ENCODE measurements at regions not wholly inside any gene's neighbourhood (a gene's known extent, or its start where the extent isn't known, plus 50 kb on each side); places are given as distances from the start of the nearest gene placed in this dataset.
"Not testable (repeated sequence)": the region's sequence is repeated elsewhere in the genome, so short reads cannot be mapped to it uniquely, and the experiment has no call there.

DNA sequence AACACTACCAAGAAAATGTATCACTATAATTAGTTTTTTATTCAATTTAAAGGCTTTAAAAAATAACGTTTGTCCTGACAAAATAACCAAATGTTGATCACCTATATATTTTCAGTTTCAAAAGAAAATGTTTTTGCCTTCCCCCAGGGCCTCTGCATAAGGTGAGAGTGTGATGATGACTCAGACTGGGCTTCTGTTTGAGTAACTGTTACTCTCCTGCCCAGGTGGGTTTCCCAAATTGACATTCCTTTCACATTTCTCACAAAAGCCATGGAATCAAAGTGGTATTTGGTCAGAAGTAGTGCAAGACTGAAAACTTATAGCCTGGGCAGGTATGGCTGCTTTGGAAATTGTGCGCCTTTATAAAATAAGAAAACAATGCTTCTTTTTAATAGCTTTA, 180.6 kb downstream of the COG6 start:
- Histone ChIP-seq H3K27me3 (ENCODE audit: insufficient read depth, low read length) (no peaks in the 10 kb centered on the region), H4K8ac (ENCODE audit: low read depth, low read length) (no peak overlapping the region), H3K4me1 (ENCODE audit: control insufficient read depth in 1 of 2, insufficient read depth in 2 of 2, low read length in 2 of 2) (peaks cover 6 to 9% of the 10 kb centered on the region in 2 experiments), H4K12ac (ENCODE audit: low read depth, low read length) (no peak overlapping the region), H3K4me2 (ENCODE audit: low read length) (no peak overlapping the region), H3K14ac (ENCODE audit: low read length) (no peak overlapping the region), H3K18ac (ENCODE audit: low read length) (no peak overlapping the region), H2AFZ (ENCODE audit: insufficient read depth, low read length, poor library complexity) (no peak overlapping the region), H2BK120ac (ENCODE audit: insufficient read depth, low read length, poor library complexity) (no peak overlapping the region), H3K27ac (ENCODE audit: low read depth, low read length) (no peak overlapping the region), H3K4ac (ENCODE audit: low read depth, low read length) (no peak overlapping the region), H3K4me3 (ENCODE audit: low read depth, low read length) (no peak overlapping the region), H3K23ac (ENCODE audit: low read length) (no peak overlapping the region), H2BK5ac (ENCODE audit: low read depth, low read length, poor library complexity) (no peak overlapping the region), H2AK5ac (ENCODE audit: low read length) (no peak overlapping the region), H3K36me3 (ENCODE audit: control insufficient read depth in 1 of 2, insufficient read depth in 2 of 2, low read length in 2 of 2) (no peaks in the 10 kb centered on the region), H3K9me3 (ENCODE audit: insufficient read depth, low read depth, low read length) (no peaks in the 10 kb centered on the region), H4K91ac (ENCODE audit: low read depth, low read length) (no peak overlapping the region), H3K9ac (ENCODE audit: low read length) (no peak overlapping the region), H3K79me1 (ENCODE audit: low read length) (peaks cover 20% of the 10 kb centered on the region), H2BK12ac (ENCODE audit: low read length) (no peak overlapping the region), H3K79me2 (ENCODE audit: control insufficient read depth, insufficient read depth, low read length, poor library complexity) (no peaks in the 10 kb centered on the region)
- WGBS (ENCODE audit: extremely low coverage, insufficient coverage, insufficient read length), result no CpG with 5 or more reads among the region's 2 CpGs
- DNase-seq, result peak; percentile 73 to 93

- H3K18ac ChIP-seq (ENCODE audit: low read length); H2BK120ac ChIP-seq (ENCODE audit: insufficient read depth, low read length, poor library complexity); H3K4me3 ChIP-seq (ENCODE audit: low read depth, low read length); H3K23ac ChIP-seq (ENCODE audit: low read length); H2BK5ac ChIP-seq (ENCODE audit: low read depth, low read length, poor library complexity); H4K12ac ChIP-seq (ENCODE audit: low read depth, low read length); H3K4ac ChIP-seq (ENCODE audit: low read depth, low read length); H3K36me3 ChIP-seq (ENCODE audit: control insufficient read depth in 1 of 2, insufficient read depth in 2 of 2, low read length in 2 of 2); H3K27ac ChIP-seq (ENCODE audit: low read depth, low read length); H2AK5ac ChIP-seq (ENCODE audit: low read length); H4K91ac ChIP-seq (ENCODE audit: low read depth, low read length); H3K14ac ChIP-seq (ENCODE audit: low read length); H4K8ac ChIP-seq (ENCODE audit: low read depth, low read length); H3K27me3 ChIP-seq (ENCODE audit: insufficient read depth, low read length); H2BK12ac ChIP-seq (ENCODE audit: low read length); H3K4me2 ChIP-seq (ENCODE audit: low read length); H3K9ac ChIP-seq (ENCODE audit: low read length); H3K79me2 ChIP-seq (ENCODE audit: control insufficient read depth, insufficient read depth, low read length, poor library complexity); H3K4me1 ChIP-seq (ENCODE audit: control insufficient read depth in 1 of 2, insufficient read depth in 2 of 2, low read length in 2 of 2); DNase-seq; H2AFZ ChIP-seq (ENCODE audit: insufficient read depth, low read length, poor library complexity); H3K9me3 ChIP-seq (ENCODE audit: insufficient read depth, low read depth, low read length): not testable (repeated sequence)
- no CpG with 5 or more reads among the region's 1 CpG for WGBS (ENCODE audit: extremely low coverage, insufficient coverage, insufficient read length)
- peaks cover 18% of the 10 kb centered on the region for H3K79me1 ChIP-seq (ENCODE audit: low read length)
Observed at GRCh38 chr13:39837866-39838265, 182.4 kb downstream of the COG6 start.

DNA sequence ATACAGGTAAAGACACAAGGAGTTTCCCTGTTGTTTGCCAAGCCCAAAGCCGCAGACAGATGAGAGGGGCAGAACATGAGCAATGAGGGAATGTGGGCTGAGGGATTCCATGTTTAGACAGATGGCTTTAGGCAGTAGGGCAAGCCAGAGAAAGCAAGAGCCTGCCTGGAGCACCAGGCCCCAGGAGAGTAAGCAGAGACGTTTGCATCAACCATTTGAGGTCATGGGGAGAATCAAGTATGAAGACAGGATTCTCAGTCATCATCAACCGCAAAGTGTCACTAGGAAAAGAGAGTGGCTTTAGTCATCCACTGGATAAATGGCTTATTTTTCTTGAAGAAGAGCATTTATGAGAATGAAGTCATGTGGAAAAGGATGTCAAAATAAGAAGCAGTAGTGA, 184.7 kb downstream of the COG6 start:
- WGBS (ENCODE audit: extremely low coverage, insufficient coverage, insufficient read length), result no CpG with 5 or more reads among the region's 3 CpGs
- Histone ChIP-seq H2BK12ac (ENCODE audit: low read length) (no peak overlapping the region), H3K79me2 (ENCODE audit: control insufficient read depth, insufficient read depth, low read length, poor library complexity) (no peaks in the 10 kb centered on the region), H2AFZ (ENCODE audit: insufficient read depth, low read length, poor library complexity) (no peak overlapping the region), H2BK5ac (ENCODE audit: low read depth, low read length, poor library complexity) (no peak overlapping the region), H3K4me2 (ENCODE audit: low read length) (no peak overlapping the region), H4K8ac (ENCODE audit: low read depth, low read length) (no peak overlapping the region), H4K91ac (ENCODE audit: low read depth, low read length) (no peak overlapping the region), H3K23ac (ENCODE audit: low read length) (no peak overlapping the region), H3K27me3 (ENCODE audit: insufficient read depth, low read length) (no peaks in the 10 kb centered on the region), H3K18ac (ENCODE audit: low read length) (no peak overlapping the region), H2AK5ac (ENCODE audit: low read length) (no peak overlapping the region), H3K4ac (ENCODE audit: low read depth, low read length) (no peak overlapping the region), H3K79me1 (ENCODE audit: low read length) (peaks cover 12% of the 10 kb centered on the region), H3K9me3 (ENCODE audit: insufficient read depth, low read depth, low read length) (no peaks in the 10 kb centered on the region), H3K36me3 (ENCODE audit: control insufficient read depth in 1 of 2, insufficient read depth in 2 of 2, low read length in 2 of 2) (no peaks in the 10 kb centered on the region), H3K4me1 (ENCODE audit: control insufficient read depth in 1 of 2, insufficient read depth in 2 of 2, low read length in 2 of 2) (peaks cover 3 to 4% of the 10 kb centered on the region in 2 experiments), H2BK120ac (ENCODE audit: insufficient read depth, low read length, poor library complexity) (no peak overlapping the region), H3K9ac (ENCODE audit: low read length) (no peak overlapping the region), H3K4me3 (ENCODE audit: low read depth, low read length) (no peak overlapping the region), H3K27ac (ENCODE audit: low read depth, low read length) (no peak overlapping the region), H3K14ac (ENCODE audit: low read length) (no peak overlapping the region), H4K12ac (ENCODE audit: low read depth, low read length) (no peak overlapping the region)
- peak in 1 of 2 donors; percentile 3 for DNase-seq

GRCh38 chr13:39847336-39847735, 191.9 kb downstream of the COG6 start:
- no peak overlapping the region for H4K12ac ChIP-seq (ENCODE audit: low read depth, low read length)
- H3K27ac ChIP-seq (ENCODE audit: low read depth, low read length), result no peak overlapping the region
- no peak overlapping the region for H2BK5ac ChIP-seq (ENCODE audit: low read depth, low read length, poor library complexity)
- no peak overlapping the region for H2BK12ac ChIP-seq (ENCODE audit: low read length)
- no peak overlapping the region for H3K4me3 ChIP-seq (ENCODE audit: low read depth, low read length)
- H2BK120ac ChIP-seq (ENCODE audit: insufficient read depth, low read length, poor library complexity), result no peak overlapping the region
- WGBS (ENCODE audit: extremely low coverage, insufficient coverage, insufficient read length), result no CpG with 5 or more reads among the region's 3 CpGs
- no peaks in the 10 kb centered on the region for H3K4me1 ChIP-seq (ENCODE audit: control insufficient read depth in 1 of 2, insufficient read depth in 2 of 2, low read length in 2 of 2)
- H4K8ac ChIP-seq (ENCODE audit: low read depth, low read length), result no peak overlapping the region
- no peak overlapping the region for H4K91ac ChIP-seq (ENCODE audit: low read depth, low read length)
- H3K4ac ChIP-seq (ENCODE audit: low read depth, low read length), result no peak overlapping the region
- H3K14ac ChIP-seq (ENCODE audit: low read length), result no peak overlapping the region
- no peak overlapping the region for H3K4me2 ChIP-seq (ENCODE audit: low read length)
- H3K79me1 ChIP-seq (ENCODE audit: low read length), result no peaks in the 10 kb centered on the region
- no peak overlapping the region for H3K18ac ChIP-seq (ENCODE audit: low read length)
- H2AFZ ChIP-seq (ENCODE audit: insufficient read depth, low read length, poor library complexity), result no peak overlapping the region
- H2AK5ac ChIP-seq (ENCODE audit: low read length), result no peak overlapping the region
- H3K36me3 ChIP-seq (ENCODE audit: control insufficient read depth in 1 of 2, insufficient read depth in 2 of 2, low read length in 2 of 2), result no peaks in the 10 kb centered on the region
- no peak for DNase-seq
- H3K79me2 ChIP-seq (ENCODE audit: control insufficient read depth, insufficient read depth, low read length, poor library complexity), result no peaks in the 10 kb centered on the region
- H3K9me3 ChIP-seq (ENCODE audit: insufficient read depth, low read depth, low read length), result no peaks in the 10 kb centered on the region
- no peaks in the 10 kb centered on the region for H3K27me3 ChIP-seq (ENCODE audit: insufficient read depth, low read length)
- no peak overlapping the region for H3K23ac ChIP-seq (ENCODE audit: low read length)
- H3K9ac ChIP-seq (ENCODE audit: low read length), result no peak overlapping the region

Data from trophoblast cell (in vitro differentiated cells and primary cell).